Gastroesophageal sphincter (tissue), 3 donors: ENCODE measurements at regions not wholly inside any gene's neighbourhood (a gene's known extent, or its start where the extent isn't known, plus 50 kb on each side); places are given as distances from the start of the nearest gene placed in this dataset.

Experiments
- CTCF ChIP-seq, 4 experiments: fragments of 200-600 bp in 2 of 4; fragments of 450-650 bp in 2 of 4; sonication (generic) in 1 of 4; IDR thresholded peaks; one replicate each; pipeline ENCODE4 v1.5.1; 2017 to 2019; ENCODE audit warnings: antibody characterized with exemption in 4 of 4, mild to moderate bottlenecking in 2 of 4, moderate library complexity in 2 of 4
- EP300 ChIP-seq: sonication (generic); formaldehyde crosslinking; IDR thresholded peaks from one replicate; pipeline ENCODE4 v1.6.1; 2017; ENCODE audit warnings: antibody characterized with exemption, mild to moderate bottlenecking

- TF ChIP-seq CTCF (IDR thresholded peaks at IDR 0.05) (no peak), EP300 (no peak)
Observed at GRCh38 chr4:167897116-167897515, 195.2 kb upstream of the ANXA10 start.
